Mesenchymal stem cell (in vitro differentiated cells and primary cell): ENCODE measurements at regions not wholly inside any gene's neighbourhood (a gene's known extent, or its start where the extent isn't known, plus 50 kb on each side); places are given as distances from the start of the nearest gene placed in this dataset.

ENCODE experiments used
- DNase-seq: peaks from one replicate; pipeline ENCODE4 v3.0.0-alpha.2; 2013
- H2AFZ ChIP-seq: one replicate; pipeline ENCODE4 v1.6.1; 2013; ENCODE audit warnings: low read depth, mild to moderate bottlenecking, control low read depth, inconsistent platforms, low read length, moderate library complexity
- H2AK5ac ChIP-seq: 2 replicates; pipeline ENCODE4 v1.6.1; 2013; ENCODE audit warnings: low read length, moderate library complexity, mild to moderate bottlenecking, inconsistent platforms; ENCODE audit not compliant: severe bottlenecking
- H2BK120ac ChIP-seq: one replicate; pipeline ENCODE4 v1.6.1; 2013; ENCODE audit warnings: low read depth, mild to moderate bottlenecking, inconsistent platforms, low read length, moderate library complexity
- H2BK12ac ChIP-seq, 2 experiments: one replicate each; pipeline ENCODE4 v1.6.1; 2013; ENCODE audit warnings: inconsistent platforms in 2 of 2, low read length in 2 of 2, mild to moderate bottlenecking in 2 of 2, moderate library complexity in 2 of 2, control low read depth in 1 of 2
- H2BK15ac ChIP-seq: one replicate; pipeline ENCODE4 v1.6.1; 2013; ENCODE audit warnings: mild to moderate bottlenecking, low read depth, inconsistent platforms; ENCODE audit not compliant: poor library complexity, severe bottlenecking
- H2BK5ac ChIP-seq: 2 replicates; pipeline ENCODE4 v1.6.1; 2013; ENCODE audit warnings: low read depth, mild to moderate bottlenecking, low read length, control low read depth, inconsistent platforms; ENCODE audit not compliant: poor library complexity, severe bottlenecking
- H3K14ac ChIP-seq, 2 experiments: one replicate each; pipeline ENCODE4 v1.6.1; 2013; ENCODE audit warnings: inconsistent platforms in 2 of 2, low read length in 2 of 2, control low read depth in 1 of 2, mild to moderate bottlenecking in 1 of 2, moderate library complexity in 1 of 2
- H3K18ac ChIP-seq, 2 experiments: one replicate each; pipeline ENCODE4 v1.6.1; 2013; ENCODE audit warnings: inconsistent platforms in 2 of 2, low read length in 2 of 2, control low read depth in 1 of 2, low read depth in 1 of 2, mild to moderate bottlenecking in 1 of 2
- H3K23ac ChIP-seq, 2 experiments: one replicate each; pipeline ENCODE4 v1.6.1; 2013; ENCODE audit warnings: inconsistent platforms in 2 of 2, low read length in 2 of 2, mild to moderate bottlenecking in 2 of 2, moderate library complexity in 2 of 2, control low read depth in 1 of 2
- H3K27ac ChIP-seq: 2 replicates; pipeline ENCODE4 v1.5.1; 2013; ENCODE audit warnings: mild to moderate bottlenecking, moderate library complexity, low read length, control low read depth, inconsistent platforms; ENCODE audit not compliant: poor library complexity, severe bottlenecking
- H3K27me3 ChIP-seq, 2 experiments: 2 replicates each; pipeline versions ENCODE4 v1.6.1 to v1.7.0; 2013; ENCODE audit warnings: low read length in 2 of 2, mild to moderate bottlenecking in 2 of 2, moderate library complexity in 2 of 2, control low read depth in 1 of 2, inconsistent platforms in 1 of 2; ENCODE audit not compliant: control insufficient read depth in 1 of 2, insufficient read depth in 1 of 2
- H3K36me3 ChIP-seq, 2 experiments: 2 replicates each; pipeline versions ENCODE4 v1.6.1 to v1.7.0; 2013; ENCODE audit warnings: low read length in 2 of 2, control low read depth in 1 of 2, inconsistent platforms in 1 of 2, low read depth in 1 of 2, mild to moderate bottlenecking in 1 of 2; ENCODE audit not compliant: insufficient read depth in 2 of 2, control insufficient read depth in 1 of 2
- H3K4ac ChIP-seq, 2 experiments: one replicate each; pipeline ENCODE4 v1.6.1; 2013; ENCODE audit warnings: inconsistent platforms in 2 of 2, low read length in 2 of 2, mild to moderate bottlenecking in 2 of 2, moderate library complexity in 2 of 2, control low read depth in 1 of 2, low read depth in 1 of 2
- H3K4me1 ChIP-seq: 2 replicates; pipeline ENCODE4 v1.6.1; 2013; ENCODE audit warnings: low read depth, low read length, control low read depth; ENCODE audit not compliant: control insufficient read depth, insufficient read depth
- H3K4me2 ChIP-seq: 2 replicates; pipeline ENCODE4 v1.6.1; 2013; ENCODE audit warnings: low read length, mild to moderate bottlenecking, inconsistent platforms; ENCODE audit not compliant: poor library complexity, severe bottlenecking
- H3K4me3 ChIP-seq, 2 experiments: 2 replicates each; pipeline versions ENCODE4 v1.5.1 to v1.7.0; 2013; ENCODE audit warnings: low read length in 2 of 2, mild to moderate bottlenecking in 2 of 2, control low read depth in 1 of 2, low read depth in 1 of 2; ENCODE audit not compliant: insufficient read depth in 1 of 2
- H3K79me1 ChIP-seq: replicated peaks from 2 replicates; pipeline ENCODE4 v1.6.1; 2013; ENCODE audit warnings: mild to moderate bottlenecking, control low read depth, low read length, inconsistent platforms; ENCODE audit not compliant: poor library complexity, severe bottlenecking
- H3K9ac ChIP-seq: 2 replicates; pipeline ENCODE4 v1.7.0; 2013; ENCODE audit warnings: mild to moderate bottlenecking, low read length, moderate library complexity
- H3K9me3 ChIP-seq: 2 replicates; pipeline ENCODE4 v1.7.0; 2013; ENCODE audit warnings: mild to moderate bottlenecking, low read length; ENCODE audit not compliant: control insufficient read depth
- H4K8ac ChIP-seq: one replicate; pipeline ENCODE4 v1.6.1; 2013; ENCODE audit warnings: inconsistent platforms, mild to moderate bottlenecking, low read length, moderate library complexity
- H4K91ac ChIP-seq: one replicate; pipeline ENCODE4 v1.6.1; 2013; ENCODE audit warnings: mild to moderate bottlenecking, low read length, inconsistent platforms
- WGBS: methylation state at CpG from one replicate; pipeline ENCODE4 v1.1.7; 2013; ENCODE audit warnings: mixed read lengths; 5-methylcytosine and 5-hydroxymethylcytosine counted together

- Histone ChIP-seq H3K4me2 (no peak overlapping the region), H2BK15ac (no peak overlapping the region), H3K4ac (no peak overlapping the region), H3K4me3 (no peak overlapping the region), H3K23ac (no peak overlapping the region), H3K9me3 (peaks cover 13% of the 10 kb centered on the region), H3K27me3 (no peaks in the 10 kb centered on the region), H3K18ac (no peak overlapping the region), H3K14ac (no peak overlapping the region), H2AFZ (no peak overlapping the region), H2BK12ac (no peak overlapping the region), H3K79me1 (no peaks in the 10 kb centered on the region), H4K8ac (no peak overlapping the region), H3K4me1 (no peaks in the 10 kb centered on the region), H3K9ac (no peak overlapping the region), H2BK5ac (no peak overlapping the region), H3K27ac (no peak overlapping the region), H2BK120ac (no peak overlapping the region), H4K91ac (no peak overlapping the region), H3K36me3 (peaks cover 0 to 3% of the 10 kb centered on the region in 2 experiments), H2AK5ac (no peak overlapping the region)
- no peak for DNase-seq
Measured at GRCh38 chr13:85432881-85433280, 366.3 kb downstream of the SLITRK6 start.

GRCh38 chr13:85431720-85432119 lies 367.5 kb downstream of the SLITRK6 start:
- H3K4me2 ChIP-seq = no peak overlapping the region
- H3K27ac ChIP-seq = no peak overlapping the region
- no peak for DNase-seq
- H3K36me3 ChIP-seq = peaks cover 0 to 3% of the 10 kb centered on the region in 2 experiments
- H2BK5ac ChIP-seq = no peak overlapping the region
- H2BK12ac ChIP-seq = no peak overlapping the region
- no peak overlapping the region for H3K4ac ChIP-seq
- H3K27me3 ChIP-seq = no peaks in the 10 kb centered on the region
- no peak overlapping the region for H4K91ac ChIP-seq
- peak overlapping the region in 1 of 2 experiments; percentile 56 for H3K14ac ChIP-seq
- H3K9me3 ChIP-seq = peaks cover 13% of the 10 kb centered on the region
- no peak overlapping the region for H2AK5ac ChIP-seq
- H3K18ac ChIP-seq = no peak overlapping the region
- WGBS = 98% methylated on average over 9 of the region's 9 CpGs
- H3K23ac ChIP-seq = no peak overlapping the region
- H3K79me1 ChIP-seq = no peaks in the 10 kb centered on the region
- H3K4me1 ChIP-seq = no peaks in the 10 kb centered on the region
- H2BK15ac ChIP-seq = no peak overlapping the region
- no peak overlapping the region for H3K4me3 ChIP-seq
- H3K9ac ChIP-seq = no peak overlapping the region
- H4K8ac ChIP-seq = no peak overlapping the region
- H2AFZ ChIP-seq = no peak overlapping the region
- no peak overlapping the region for H2BK120ac ChIP-seq

DNA sequence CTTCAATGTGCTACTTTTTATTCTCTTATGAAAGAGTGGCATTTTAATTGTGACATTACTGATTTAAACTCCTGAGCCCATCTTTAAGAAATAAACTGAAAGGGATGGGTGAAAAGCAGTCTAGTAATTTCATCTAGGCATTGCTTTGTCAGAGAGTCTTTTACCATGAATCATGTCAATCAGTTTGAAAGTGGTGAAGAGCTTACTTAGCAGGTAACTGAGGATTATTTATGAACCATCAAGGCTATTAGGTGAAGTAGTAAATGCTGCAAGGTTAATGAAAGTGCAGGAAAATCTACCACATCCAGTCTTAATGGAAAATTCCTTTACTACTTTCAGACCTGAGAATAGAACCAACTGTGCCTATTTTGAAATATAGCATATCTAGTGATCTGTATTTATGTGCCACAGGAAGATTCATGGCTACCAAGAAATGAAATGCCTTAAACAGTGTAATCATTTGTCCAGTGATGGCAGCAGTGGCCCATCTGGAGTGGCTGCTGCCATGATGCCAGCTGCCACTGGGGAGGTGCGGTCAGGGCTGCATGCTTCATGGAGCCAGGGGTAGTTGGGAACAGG lies 368.9 kb downstream of the SLITRK6 start:
- H3K18ac ChIP-seq = no peak overlapping the region
- H4K91ac ChIP-seq = no peak overlapping the region
- H3K9ac ChIP-seq = no peak overlapping the region
- no peaks in the 10 kb centered on the region for H3K79me1 ChIP-seq
- no peak overlapping the region for H2BK120ac ChIP-seq
- H2BK12ac ChIP-seq = peak overlapping the region in 1 of 2 experiments; percentile 54
- no peak overlapping the region for H3K23ac ChIP-seq
- H3K4ac ChIP-seq = no peak overlapping the region
- H3K4me1 ChIP-seq = no peaks in the 10 kb centered on the region
- WGBS = 96% methylated on average over 1 of the region's 1 CpG
- H3K36me3 ChIP-seq = peaks cover 0 to 3% of the 10 kb centered on the region in 2 experiments
- H3K27me3 ChIP-seq = no peaks in the 10 kb centered on the region
- H2BK5ac ChIP-seq = no peak overlapping the region
- no peak overlapping the region for H4K8ac ChIP-seq
- no peak overlapping the region for H2BK15ac ChIP-seq
- H3K14ac ChIP-seq = peak overlapping the region in 1 of 2 experiments; percentile 83
- H2AK5ac ChIP-seq = no peak overlapping the region
- no peak overlapping the region for H3K4me2 ChIP-seq
- no peak overlapping the region for H2AFZ ChIP-seq
- H3K9me3 ChIP-seq = peaks cover 13% of the 10 kb centered on the region
- no peak for DNase-seq
- H3K27ac ChIP-seq = no peak overlapping the region
- H3K4me3 ChIP-seq = no peak overlapping the region

GRCh38 chr13:85427416-85427815 lies 371.8 kb downstream of the SLITRK6 start:
- H3K27ac ChIP-seq = no peak overlapping the region
- H3K27me3 ChIP-seq = no peaks in the 10 kb centered on the region
- H3K36me3 ChIP-seq = peaks cover 0 to 3% of the 10 kb centered on the region in 2 experiments
- no peak for DNase-seq
- H4K8ac ChIP-seq = no peak overlapping the region
- no peak overlapping the region for H3K4ac ChIP-seq
- no peak overlapping the region for H4K91ac ChIP-seq
- no peak overlapping the region for H2AK5ac ChIP-seq
- H2BK12ac ChIP-seq = no peak overlapping the region
- H3K23ac ChIP-seq = no peak overlapping the region
- no peak overlapping the region for H3K4me3 ChIP-seq
- H2BK5ac ChIP-seq = no peak overlapping the region
- no peak overlapping the region for H3K18ac ChIP-seq
- H3K14ac ChIP-seq = no peak overlapping the region
- no peaks in the 10 kb centered on the region for H3K79me1 ChIP-seq
- no peak overlapping the region for H3K4me2 ChIP-seq
- no peaks in the 10 kb centered on the region for H3K4me1 ChIP-seq
- H3K9ac ChIP-seq = no peak overlapping the region
- peaks cover 10% of the 10 kb centered on the region for H3K9me3 ChIP-seq
- H2BK15ac ChIP-seq = no peak overlapping the region
- no peak overlapping the region for H2AFZ ChIP-seq
- no peak overlapping the region for H2BK120ac ChIP-seq
